ENCODE measurements at regions not wholly inside any gene's neighbourhood (a gene's known extent, or its start where the extent isn't known, plus 50 kb on each side); places are given as distances from the start of the nearest gene placed in this dataset.

DNA sequence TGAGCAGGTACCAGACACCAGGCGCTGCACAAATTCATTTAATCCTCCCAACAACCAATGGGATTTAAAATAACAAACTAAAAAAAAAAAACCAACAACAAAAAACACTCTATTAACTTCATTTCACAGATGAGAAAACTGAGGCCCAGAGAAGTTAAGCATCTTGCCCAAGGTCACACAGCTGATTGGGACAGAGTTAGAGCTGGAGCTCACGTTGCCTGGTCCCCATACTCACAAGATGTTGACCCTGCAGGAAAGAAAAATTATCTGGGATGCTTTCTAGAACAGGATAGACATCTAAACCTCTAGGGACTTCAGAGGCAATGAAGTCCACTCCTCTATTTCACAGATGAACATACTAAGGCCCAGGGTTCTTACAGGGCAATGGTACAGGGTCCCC, 175.3 kb downstream of the PSMG1 start:
- no peak for TF ChIP-seq CTCF (conservative IDR thresholded peaks at IDR 0.05; ENCODE audit: low read depth in 2 of 2)
- TF ChIP-seq EZH2 (IDR thresholded peaks at IDR 0.05; ENCODE audit: low read depth, unreplicated experiment), result no peak
- no peak for TF ChIP-seq STAT1 (IDR thresholded peaks at IDR 0.05; ENCODE audit: unreplicated experiment)
- TF ChIP-seq POLR2AphosphoS5 (IDR thresholded peaks at IDR 0.05; ENCODE audit: low read depth), result no peak
- TF ChIP-seq, protein P1, sequence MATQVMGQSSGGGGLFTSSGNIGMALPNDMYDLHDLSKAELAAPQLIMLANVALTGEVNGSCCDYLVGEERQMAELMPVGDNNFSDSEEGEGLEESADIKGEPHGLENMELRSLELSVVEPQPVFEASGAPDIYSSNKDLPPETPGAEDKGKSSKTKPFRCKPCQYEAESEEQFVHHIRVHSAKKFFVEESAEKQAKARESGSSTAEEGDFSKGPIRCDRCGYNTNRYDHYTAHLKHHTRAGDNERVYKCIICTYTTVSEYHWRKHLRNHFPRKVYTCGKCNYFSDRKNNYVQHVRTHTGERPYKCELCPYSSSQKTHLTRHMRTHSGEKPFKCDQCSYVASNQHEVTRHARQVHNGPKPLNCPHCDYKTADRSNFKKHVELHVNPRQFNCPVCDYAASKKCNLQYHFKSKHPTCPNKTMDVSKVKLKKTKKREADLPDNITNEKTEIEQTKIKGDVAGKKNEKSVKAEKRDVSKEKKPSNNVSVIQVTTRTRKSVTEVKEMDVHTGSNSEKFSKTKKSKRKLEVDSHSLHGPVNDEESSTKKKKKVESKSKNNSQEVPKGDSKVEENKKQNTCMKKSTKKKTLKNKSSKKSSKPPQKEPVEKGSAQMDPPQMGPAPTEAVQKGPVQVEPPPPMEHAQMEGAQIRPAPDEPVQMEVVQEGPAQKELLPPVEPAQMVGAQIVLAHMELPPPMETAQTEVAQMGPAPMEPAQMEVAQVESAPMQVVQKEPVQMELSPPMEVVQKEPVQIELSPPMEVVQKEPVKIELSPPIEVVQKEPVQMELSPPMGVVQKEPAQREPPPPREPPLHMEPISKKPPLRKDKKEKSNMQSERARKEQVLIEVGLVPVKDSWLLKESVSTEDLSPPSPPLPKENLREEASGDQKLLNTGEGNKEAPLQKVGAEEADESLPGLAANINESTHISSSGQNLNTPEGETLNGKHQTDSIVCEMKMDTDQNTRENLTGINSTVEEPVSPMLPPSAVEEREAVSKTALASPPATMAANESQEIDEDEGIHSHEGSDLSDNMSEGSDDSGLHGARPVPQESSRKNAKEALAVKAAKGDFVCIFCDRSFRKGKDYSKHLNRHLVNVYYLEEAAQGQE (IDR thresholded peaks at IDR 0.05; ENCODE audit: unreplicated experiment), result no peak
- TF ChIP-seq CREB1 (CRISPR knock-in tag; IDR thresholded peaks at IDR 0.05; ENCODE audit: low read depth), result no peak
- no peak for TF ChIP-seq EZH2phosphoT487 (IDR thresholded peaks at IDR 0.05; ENCODE audit: unreplicated experiment)
- no peak for TF ChIP-seq ETS1 (IDR thresholded peaks at IDR 0.05)
